Skeletal muscle satellite cell (primary cell): ENCODE measurements at regions not wholly inside any gene's neighbourhood (a gene's known extent, or its start where the extent isn't known, plus 50 kb on each side); places are given as distances from the start of the nearest gene placed in this dataset.

Experiments used
- H3K27me3 ChIP-seq: 2 replicates; pipeline ENCODE4 v1.7.0; 2013; ENCODE audit warnings: low read length; ENCODE audit not compliant: control insufficient read depth, insufficient read depth
- H3K36me3 ChIP-seq: 2 replicates; pipeline ENCODE4 v1.7.0; 2013; ENCODE audit warnings: mild to moderate bottlenecking, control low read depth, low read length; ENCODE audit not compliant: insufficient read depth
- H3K4me1 ChIP-seq: 2 replicates; pipeline ENCODE4 v1.7.0; 2013; ENCODE audit warnings: low read length; ENCODE audit not compliant: control insufficient read depth, insufficient read depth
- H3K4me2 ChIP-seq: 2 replicates; pipeline ENCODE4 v1.7.0; 2013; ENCODE audit warnings: mild to moderate bottlenecking, low read length
- H3K4me3 ChIP-seq: 2 replicates; pipeline ENCODE4 v1.7.0; 2013; ENCODE audit warnings: low read length
- H3K9ac ChIP-seq: 2 replicates; pipeline ENCODE4 v1.7.0; 2013; ENCODE audit warnings: mild to moderate bottlenecking, low read depth, low read length, moderate library complexity
- H3K9me3 ChIP-seq: replicated peaks from 2 replicates; pipeline ENCODE4 v1.7.0; 2013; ENCODE audit warnings: mild to moderate bottlenecking, control low read depth, low read length

DNA sequence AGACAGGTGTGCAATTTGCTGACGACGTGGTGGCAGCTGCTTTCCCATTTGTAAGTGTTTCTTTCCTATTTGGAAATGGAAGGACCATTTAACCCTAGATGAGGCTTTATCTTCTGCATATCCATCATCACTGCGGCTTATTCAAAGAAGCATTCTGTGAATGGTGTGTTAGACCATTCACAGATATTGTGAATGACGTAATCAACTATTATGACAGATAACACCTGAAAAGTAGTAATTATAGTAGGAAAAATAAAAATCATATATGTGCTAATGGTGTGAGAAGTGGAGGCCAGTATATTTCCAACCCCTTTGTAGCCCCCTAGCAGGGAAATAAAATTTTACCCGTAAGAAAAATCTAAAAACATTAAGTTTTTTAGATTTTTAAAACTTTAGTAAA is 424.5 kb upstream of the CRIM1 start:
- H3K36me3 ChIP-seq, result no peaks in the 10 kb centered on the region
- H3K27me3 ChIP-seq, result no peaks in the 10 kb centered on the region

GRCh38 chr2:35929551-35929950 is 426.0 kb upstream of the CRIM1 start:
- Histone ChIP-seq H3K4me1 (no peaks in the 10 kb centered on the region), H3K27me3 (no peaks in the 10 kb centered on the region), H3K36me3 (no peaks in the 10 kb centered on the region), H3K9ac (no peak overlapping the region), H3K4me2 (no peak overlapping the region), H3K4me3 (no peak overlapping the region), H3K9me3 (no peaks in the 10 kb centered on the region)

More for the DNA sequence above, 424.5 kb upstream of the CRIM1 start:
- Histone ChIP-seq H3K9me3 (no peaks in the 10 kb centered on the region), H3K4me2 (no peak overlapping the region), H3K9ac (no peak overlapping the region), H3K4me1 (no peaks in the 10 kb centered on the region), H3K4me3 (no peak overlapping the region)

- H3K9me3 ChIP-seq, result no peaks in the 10 kb centered on the region
- H3K9ac ChIP-seq, result no peak overlapping the region
Observed at GRCh38 chr2:35920061-35920460, 435.5 kb upstream of the CRIM1 start.

GRCh38 chr2:35915261-35915660 is 440.3 kb upstream of the CRIM1 start:
- H3K4me3 ChIP-seq, result no peak overlapping the region
- H3K9me3 ChIP-seq, result no peaks in the 10 kb centered on the region
- no peaks in the 10 kb centered on the region for H3K27me3 ChIP-seq
- H3K36me3 ChIP-seq, result no peaks in the 10 kb centered on the region
- H3K9ac ChIP-seq, result no peak overlapping the region
- H3K4me1 ChIP-seq, result no peaks in the 10 kb centered on the region
- H3K4me2 ChIP-seq, result no peak overlapping the region

More at GRCh38 chr2:35920061-35920460, 435.5 kb upstream of the CRIM1 start:
- Histone ChIP-seq H3K27me3 (no peaks in the 10 kb centered on the region), H3K4me3 (no peak overlapping the region), H3K4me2 (no peak overlapping the region), H3K36me3 (no peaks in the 10 kb centered on the region), H3K4me1 (no peaks in the 10 kb centered on the region)

DNA sequence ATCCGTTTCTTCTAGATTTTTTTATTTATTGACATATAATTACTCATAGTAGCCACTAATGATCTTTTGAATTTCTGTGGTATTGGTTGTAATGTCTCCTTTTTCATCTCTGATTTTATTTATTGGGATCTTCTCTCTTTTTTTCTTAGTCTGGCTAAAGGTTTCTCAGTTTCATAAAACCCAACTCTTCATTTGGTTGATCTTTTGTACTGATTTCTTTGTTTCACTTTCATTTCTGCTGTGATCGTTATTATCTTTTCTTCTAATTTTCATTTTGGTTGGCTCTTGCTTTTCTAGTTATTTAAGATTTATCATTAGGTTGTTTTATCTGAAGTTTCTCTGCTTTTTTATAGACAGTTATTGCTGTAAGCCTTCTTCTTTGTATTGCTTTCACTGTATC is 463.6 kb upstream of the CRIM1 start:
- H3K4me3 ChIP-seq, result no peak overlapping the region
- no peaks in the 10 kb centered on the region for H3K4me1 ChIP-seq
- H3K9ac ChIP-seq, result no peak overlapping the region
- H3K27me3 ChIP-seq, result no peaks in the 10 kb centered on the region
- no peaks in the 10 kb centered on the region for H3K36me3 ChIP-seq
- no peaks in the 10 kb centered on the region for H3K9me3 ChIP-seq
- no peak overlapping the region for H3K4me2 ChIP-seq

DNA sequence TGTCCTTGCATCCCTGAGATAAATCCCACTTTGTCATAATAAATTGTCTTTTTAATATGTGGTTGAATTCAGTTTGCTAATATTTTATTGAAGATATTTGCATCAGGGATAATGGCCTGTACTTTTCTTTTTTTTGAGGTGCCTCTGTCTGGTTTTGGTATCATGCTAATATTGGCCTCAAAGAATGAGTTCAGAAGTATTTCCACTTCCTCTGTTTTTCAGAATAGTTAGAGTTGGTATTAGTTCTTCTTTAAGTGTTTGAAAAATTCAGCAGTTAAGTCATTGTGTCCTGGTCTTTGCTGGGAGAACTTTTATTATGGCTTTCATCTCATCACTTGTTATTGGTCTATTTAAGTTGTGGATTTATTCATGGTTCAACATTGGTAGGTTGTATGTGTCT is 464.1 kb upstream of the CRIM1 start:
- no peaks in the 10 kb centered on the region for H3K4me1 ChIP-seq
- H3K27me3 ChIP-seq, result no peaks in the 10 kb centered on the region
- H3K4me2 ChIP-seq, result no peak overlapping the region
- H3K36me3 ChIP-seq, result no peaks in the 10 kb centered on the region
- H3K4me3 ChIP-seq, result no peak overlapping the region
- no peaks in the 10 kb centered on the region for H3K9me3 ChIP-seq
- no peak overlapping the region for H3K9ac ChIP-seq

GRCh38 chr2:35887146-35887545 is 468.4 kb upstream of the CRIM1 start:
- Histone ChIP-seq H3K9me3 (no peaks in the 10 kb centered on the region), H3K4me2 (no peak overlapping the region), H3K4me1 (no peaks in the 10 kb centered on the region), H3K27me3 (no peaks in the 10 kb centered on the region), H3K36me3 (no peaks in the 10 kb centered on the region), H3K9ac (no peak overlapping the region), H3K4me3 (no peak overlapping the region)

- Histone ChIP-seq H3K4me3 (no peak overlapping the region), H3K9me3 (no peaks in the 10 kb centered on the region), H3K9ac (no peak overlapping the region), H3K4me2 (no peak overlapping the region), H3K27me3 (peaks cover 3% of the 10 kb centered on the region), H3K36me3 (no peaks in the 10 kb centered on the region), H3K4me1 (no peaks in the 10 kb centered on the region)
Observed at GRCh38 chr2:35873921-35874320, 481.7 kb upstream of the CRIM1 start.

DNA sequence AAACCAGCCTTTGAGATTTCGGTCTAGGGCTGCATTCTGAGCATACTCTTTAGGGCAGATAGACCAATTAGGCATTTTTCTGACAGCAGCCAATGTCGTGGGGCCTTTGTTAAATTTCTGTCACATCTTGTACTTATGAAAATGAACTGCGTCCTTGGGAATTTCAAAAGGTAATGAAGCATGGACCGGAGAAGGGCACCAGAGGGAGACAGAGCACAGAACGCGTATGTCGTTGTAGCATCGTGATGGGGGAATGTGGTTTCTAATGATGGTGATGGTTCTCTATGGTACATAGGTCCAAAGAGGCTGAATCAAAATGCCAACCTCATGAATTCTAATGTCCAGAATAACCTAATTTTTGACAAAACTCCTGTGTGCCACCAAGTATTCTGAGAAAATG is 483.9 kb upstream of the CRIM1 start:
- Histone ChIP-seq H3K9me3 (no peaks in the 10 kb centered on the region), H3K27me3 (peaks cover 3% of the 10 kb centered on the region), H3K4me3 (no peak overlapping the region), H3K4me1 (no peaks in the 10 kb centered on the region), H3K4me2 (no peak overlapping the region), H3K36me3 (no peaks in the 10 kb centered on the region), H3K9ac (no peak overlapping the region)

DNA sequence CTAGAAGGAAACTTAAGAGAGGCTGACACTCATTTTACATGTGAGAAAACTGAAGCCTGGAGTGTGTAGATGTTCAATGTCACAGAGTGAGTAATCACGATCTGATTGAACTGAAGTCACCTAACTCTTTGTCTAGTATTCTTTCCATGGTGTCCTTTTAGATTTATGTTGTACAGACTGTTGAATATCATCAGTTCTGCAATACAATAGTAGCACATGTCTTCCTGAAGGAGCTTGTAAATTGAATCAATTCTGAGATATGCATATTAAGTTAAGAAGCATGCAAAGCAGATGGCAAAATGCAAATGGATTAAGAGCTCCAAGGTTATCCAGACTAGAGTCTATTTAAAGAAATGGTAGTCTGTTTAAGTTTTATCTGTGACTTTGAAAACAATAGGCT is 484.9 kb upstream of the CRIM1 start:
- peaks cover 3% of the 10 kb centered on the region for H3K27me3 ChIP-seq
- no peaks in the 10 kb centered on the region for H3K9me3 ChIP-seq
- H3K4me2 ChIP-seq, result no peak overlapping the region
- H3K36me3 ChIP-seq, result no peaks in the 10 kb centered on the region
- no peak overlapping the region for H3K4me3 ChIP-seq
- no peak overlapping the region for H3K9ac ChIP-seq
- H3K4me1 ChIP-seq, result no peaks in the 10 kb centered on the region

GRCh38 chr2:35864141-35864540 is 491.4 kb upstream of the CRIM1 start:
- no peaks in the 10 kb centered on the region for H3K36me3 ChIP-seq
- no peak overlapping the region for H3K4me3 ChIP-seq
- no peaks in the 10 kb centered on the region for H3K27me3 ChIP-seq
- H3K4me1 ChIP-seq, result no peaks in the 10 kb centered on the region
- no peak overlapping the region for H3K4me2 ChIP-seq
- no peaks in the 10 kb centered on the region for H3K9me3 ChIP-seq
- H3K9ac ChIP-seq, result no peak overlapping the region

DNA sequence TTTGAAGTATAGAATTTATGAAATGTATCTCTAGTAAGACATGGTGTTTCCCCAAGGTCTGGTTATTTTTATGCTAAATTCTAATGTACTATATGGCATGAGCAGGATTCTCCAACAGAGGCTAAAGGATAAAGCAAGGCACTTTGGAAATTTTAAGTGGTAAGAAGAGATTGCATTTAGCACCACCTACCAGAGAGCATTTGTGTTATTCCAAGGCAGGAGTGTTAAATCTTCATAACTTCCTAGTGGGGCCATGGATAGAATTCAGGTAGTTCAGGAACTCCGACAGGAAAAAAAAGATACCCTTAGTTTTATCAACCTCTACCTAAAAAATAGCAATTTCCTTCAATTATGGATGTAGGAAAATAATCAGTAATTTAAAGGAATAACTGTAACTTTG is 497.4 kb upstream of the CRIM1 start:
- no peak overlapping the region for H3K4me2 ChIP-seq
- no peaks in the 10 kb centered on the region for H3K27me3 ChIP-seq
- H3K9me3 ChIP-seq, result no peaks in the 10 kb centered on the region
- no peak overlapping the region for H3K9ac ChIP-seq
- no peaks in the 10 kb centered on the region for H3K36me3 ChIP-seq
- no peaks in the 10 kb centered on the region for H3K4me1 ChIP-seq
- no peak overlapping the region for H3K4me3 ChIP-seq
